ENCODE measurements at regions not wholly inside any gene's neighbourhood (a gene's known extent, or its start where the extent isn't known, plus 50 kb on each side); places are given as distances from the start of the nearest gene placed in this dataset.

DNA sequence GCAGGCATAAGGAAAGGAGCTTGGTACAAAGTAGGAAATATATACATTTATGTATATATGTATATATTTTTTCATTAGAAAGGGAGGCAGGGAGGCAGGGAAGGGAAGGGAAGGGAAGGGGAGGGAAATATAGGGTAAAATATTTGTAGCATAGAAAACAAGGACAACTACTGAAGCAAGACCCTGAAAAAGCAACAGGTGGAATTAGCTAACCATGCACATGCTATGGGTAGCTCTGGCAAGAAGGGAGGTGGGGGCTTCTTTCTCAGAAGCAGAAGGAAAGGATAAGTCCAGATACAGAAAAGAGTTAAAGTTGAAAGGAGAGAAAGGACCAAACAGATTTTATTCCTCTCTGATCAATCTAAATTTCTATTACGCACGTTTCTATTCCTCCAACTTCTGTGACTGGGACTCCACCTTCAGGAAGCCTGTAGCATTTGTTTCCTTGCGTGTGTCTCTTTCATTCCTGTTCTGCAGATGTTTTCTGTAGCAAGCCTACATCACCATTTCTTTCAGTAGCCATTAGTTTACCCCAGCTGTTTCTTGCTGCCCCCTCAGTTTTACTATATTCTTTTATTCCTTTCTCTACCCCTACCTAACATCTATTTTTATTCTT lies 82.9 kb downstream of the OR13H1 start:
- H3K4me3 ChIP-seq (ENCODE audit: low read depth, low read length), result no peak overlapping the region
- TF ChIP-seq, protein P1, sequence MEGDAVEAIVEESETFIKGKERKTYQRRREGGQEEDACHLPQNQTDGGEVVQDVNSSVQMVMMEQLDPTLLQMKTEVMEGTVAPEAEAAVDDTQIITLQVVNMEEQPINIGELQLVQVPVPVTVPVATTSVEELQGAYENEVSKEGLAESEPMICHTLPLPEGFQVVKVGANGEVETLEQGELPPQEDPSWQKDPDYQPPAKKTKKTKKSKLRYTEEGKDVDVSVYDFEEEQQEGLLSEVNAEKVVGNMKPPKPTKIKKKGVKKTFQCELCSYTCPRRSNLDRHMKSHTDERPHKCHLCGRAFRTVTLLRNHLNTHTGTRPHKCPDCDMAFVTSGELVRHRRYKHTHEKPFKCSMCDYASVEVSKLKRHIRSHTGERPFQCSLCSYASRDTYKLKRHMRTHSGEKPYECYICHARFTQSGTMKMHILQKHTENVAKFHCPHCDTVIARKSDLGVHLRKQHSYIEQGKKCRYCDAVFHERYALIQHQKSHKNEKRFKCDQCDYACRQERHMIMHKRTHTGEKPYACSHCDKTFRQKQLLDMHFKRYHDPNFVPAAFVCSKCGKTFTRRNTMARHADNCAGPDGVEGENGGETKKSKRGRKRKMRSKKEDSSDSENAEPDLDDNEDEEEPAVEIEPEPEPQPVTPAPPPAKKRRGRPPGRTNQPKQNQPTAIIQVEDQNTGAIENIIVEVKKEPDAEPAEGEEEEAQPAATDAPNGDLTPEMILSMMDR (conservative IDR thresholded peaks at IDR 0.05; ENCODE audit: low read depth, low read length), result peak; percentile 15
- DNase-seq (ENCODE audit: low read depth), result no peak

DNA sequence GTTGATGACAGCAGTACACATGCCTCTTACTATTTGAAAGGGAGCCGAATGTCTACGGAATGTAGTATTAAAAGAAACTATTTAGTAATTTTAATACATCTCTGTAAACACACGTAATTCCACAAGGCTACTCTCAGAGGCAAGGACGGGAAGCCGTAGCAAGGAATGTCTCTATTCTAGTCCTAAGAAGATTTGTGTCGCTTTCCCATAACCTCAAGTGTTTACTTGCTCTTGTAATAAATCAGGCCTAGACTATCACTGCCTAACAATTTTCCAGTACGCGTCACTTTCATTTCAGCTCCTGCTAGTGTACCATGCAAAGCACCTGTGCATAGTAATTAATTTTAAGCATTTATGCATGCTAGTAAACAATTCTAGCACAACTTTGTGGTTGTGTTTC lies 86.7 kb downstream of the OR13H1 start:
- DNase-seq (ENCODE audit: low read depth), result no peak
- TF ChIP-seq, protein P1 (conservative IDR thresholded peaks at IDR 0.05; ENCODE audit: low read depth, low read length), result no peak
- no peak overlapping the region for H3K4me3 ChIP-seq (ENCODE audit: low read depth, low read length)

DNA sequence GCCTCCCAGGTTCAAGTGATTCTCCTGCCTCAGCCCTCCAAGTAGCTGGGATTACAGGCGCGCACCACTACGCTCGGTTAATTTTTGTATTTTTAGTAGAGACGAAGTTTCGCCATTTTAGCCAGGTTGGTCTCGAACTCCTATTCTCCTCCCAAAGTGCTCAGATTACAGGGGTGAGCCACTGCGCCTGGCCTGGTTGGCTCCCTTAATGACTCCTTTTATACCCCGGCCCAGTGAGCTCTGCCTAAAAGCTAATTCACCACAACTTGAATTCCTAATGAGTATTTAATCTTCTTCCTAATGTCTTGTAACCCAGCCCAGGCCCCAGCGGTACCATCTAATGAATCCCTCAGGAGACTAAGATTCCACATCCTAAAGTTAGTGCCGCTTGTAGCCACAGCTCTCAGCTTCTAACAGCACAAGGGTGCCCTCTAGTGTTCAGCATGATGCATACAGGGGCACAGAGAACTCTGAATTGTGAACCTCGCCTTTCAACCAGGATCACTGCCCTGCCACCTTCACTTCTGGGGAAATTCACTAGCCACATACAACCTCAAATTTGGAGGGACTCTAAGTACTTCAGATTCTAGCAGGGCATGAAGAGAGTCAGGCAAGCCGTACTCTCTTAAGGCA lies 89.5 kb downstream of the OR13H1 start:
- TF ChIP-seq, protein P1 (conservative IDR thresholded peaks at IDR 0.05; ENCODE audit: low read depth, low read length), result peak; percentile 72
- DNase-seq (ENCODE audit: low read depth), result no peak
- H3K4me3 ChIP-seq (ENCODE audit: low read depth, low read length), result no peak overlapping the region

GRCh38 chrX:131634900-131635299 lies 91.0 kb downstream of the OR13H1 start:
- no peak overlapping the region for H3K4me3 ChIP-seq (ENCODE audit: low read depth, low read length)
- TF ChIP-seq, protein P1 (conservative IDR thresholded peaks at IDR 0.05; ENCODE audit: low read depth, low read length), result no peak
- no peak for DNase-seq (ENCODE audit: low read depth)

GRCh38 chrX:131646106-131646505 lies 102.2 kb downstream of the OR13H1 start:
- H3K4me3 ChIP-seq (ENCODE audit: low read depth, low read length), result no peak overlapping the region
- DNase-seq (ENCODE audit: low read depth), result no peak
- TF ChIP-seq, protein P1 (conservative IDR thresholded peaks at IDR 0.05; ENCODE audit: low read depth, low read length), result no peak

DNA sequence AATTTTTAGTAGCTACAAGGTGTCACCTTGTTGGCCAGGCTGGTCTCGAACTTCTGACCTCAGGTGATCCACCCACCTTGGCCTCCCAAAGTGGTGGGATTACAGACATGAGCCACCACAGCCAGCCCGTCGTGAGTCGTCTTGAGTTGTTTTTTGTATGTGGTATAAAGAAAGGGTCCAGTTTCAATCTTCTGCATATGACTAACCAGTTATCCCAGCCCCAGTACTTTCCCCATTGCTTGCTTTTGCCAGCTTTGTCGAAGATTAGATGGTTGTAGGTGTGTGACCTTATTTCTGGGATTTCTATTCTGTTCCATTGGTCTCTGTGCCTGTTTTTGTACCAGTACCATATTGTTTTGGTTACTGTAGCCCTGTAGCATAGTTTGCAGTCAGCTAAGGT lies 105.9 kb downstream of the OR13H1 start:
- DNase-seq (ENCODE audit: low read depth), result no peak
- TF ChIP-seq, protein P1 (conservative IDR thresholded peaks at IDR 0.05; ENCODE audit: low read depth, low read length), result no peak
- H3K4me3 ChIP-seq (ENCODE audit: low read depth, low read length), result no peak overlapping the region

Data from epithelial cell of proximal tubule (primary cell).